ENCODE measurements at regions not wholly inside any gene's neighbourhood (a gene's known extent, or its start where the extent isn't known, plus 50 kb on each side); places are given as distances from the start of the nearest gene placed in this dataset.
"Not testable (repeated sequence)": the region's sequence is repeated elsewhere in the genome, so short reads cannot be mapped to it uniquely, and the experiment has no call there.

- DNase-seq: no peak
Observed at GRCh38 chr1:57612833-57613232, 189.0 kb upstream of the DAB1 start.

- DNase-seq: no peak
Observed at GRCh38 chr1:57605933-57606332, 182.1 kb upstream of the DAB1 start.

GRCh38 chr1:57603696-57604095 lies 179.8 kb upstream of the DAB1 start:
- no peak for DNase-seq

GRCh38 chr1:57600424-57600823 lies 176.6 kb upstream of the DAB1 start:
- DNase-seq: no peak

- DNase-seq: no peak
Observed at GRCh38 chr1:57599236-57599994, 175.6 kb upstream of the DAB1 start.

GRCh38 chr1:57597036-57597435 lies 173.2 kb upstream of the DAB1 start:
- no peak for DNase-seq

- no peak for DNase-seq
Observed at GRCh38 chr1:57594002-57594401, 170.1 kb upstream of the DAB1 start.

- DNase-seq: no peak
Observed at GRCh38 chr1:57591842-57592241, 168.0 kb upstream of the DAB1 start.

GRCh38 chr1:57590978-57591377 lies 167.1 kb upstream of the DAB1 start:
- DNase-seq: no peak

- DNase-seq: no peak
Observed at GRCh38 chr1:57586842-57587241, 163.0 kb upstream of the DAB1 start.

GRCh38 chr1:57578680-57579079 lies 154.8 kb upstream of the DAB1 start:
- no peak for DNase-seq

- DNase-seq: no peak
Observed at GRCh38 chr1:57578099-57578498, 154.2 kb upstream of the DAB1 start.

GRCh38 chr1:57576756-57577155 lies 152.9 kb upstream of the DAB1 start:
- no peak for DNase-seq

GRCh38 chr1:57572016-57572415 lies 148.2 kb upstream of the DAB1 start:
- DNase-seq: no peak

GRCh38 chr1:57558066-57558465 lies 134.2 kb upstream of the DAB1 start:
- DNase-seq: not testable (repeated sequence)

GRCh38 chr1:57553666-57554065 lies 129.8 kb upstream of the DAB1 start:
- DNase-seq: no peak

- DNase-seq: no peak
Observed at GRCh38 chr1:57551476-57551875, 127.6 kb upstream of the DAB1 start.

GRCh38 chr1:57550092-57550491 lies 126.2 kb upstream of the DAB1 start:
- DNase-seq: no peak

- DNase-seq: no peak
Observed at GRCh38 chr1:57549300-57549699, 125.4 kb upstream of the DAB1 start.

- no peak for DNase-seq
Observed at GRCh38 chr1:57546549-57547330, 122.9 kb upstream of the DAB1 start.

GRCh38 chr1:57544345-57544744 lies 120.5 kb upstream of the DAB1 start:
- DNase-seq: no peak

- no peak for DNase-seq
Observed at GRCh38 chr1:57536749-57537423, 113.0 kb upstream of the DAB1 start.

- DNase-seq: no peak
Observed at GRCh38 chr1:57532299-57532698, 108.4 kb upstream of the DAB1 start.

GRCh38 chr1:57530911-57531260 lies 107.0 kb upstream of the DAB1 start:
- not testable (repeated sequence) for DNase-seq
